ENCODE measurements at regions not wholly inside any gene's neighbourhood (a gene's known extent, or its start where the extent isn't known, plus 50 kb on each side); places are given as distances from the start of the nearest gene placed in this dataset.

- no peaks in the 10 kb centered on the region for H3K27me3 ChIP-seq (ENCODE audit: control insufficient read depth in 1 of 2, insufficient read depth in 2 of 2, low read length in 2 of 2)
- no peak overlapping the region for H3K27ac ChIP-seq (ENCODE audit: low read length)
Measured at GRCh38 chr2:898319-898718, 52.3 kb upstream of the SNTG2 start.

DNA sequence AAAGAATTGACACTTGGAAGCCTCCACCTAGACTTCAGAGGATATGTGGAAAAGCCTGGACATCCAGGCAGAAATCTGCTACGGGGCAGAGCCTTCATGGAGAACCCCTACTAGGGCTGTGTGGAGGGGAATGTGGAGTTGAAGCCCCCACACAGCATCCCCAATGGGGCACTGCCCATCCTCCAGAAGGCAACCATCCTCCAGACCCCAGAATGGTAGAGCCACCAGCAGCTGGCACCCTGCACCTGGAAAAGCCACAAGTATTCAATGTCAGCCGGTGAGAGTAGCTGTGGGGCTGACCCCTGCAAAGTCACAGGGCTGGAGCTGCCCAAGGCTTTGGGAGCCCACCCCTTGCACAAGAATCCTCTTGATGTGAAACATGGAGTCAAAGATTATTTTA is 53.6 kb upstream of the SNTG2 start:
- H3K4me3 ChIP-seq (ENCODE audit: low read length in 2 of 2) = no peak overlapping the region
- H3K36me3 ChIP-seq (ENCODE audit: control insufficient read depth in 2 of 2, insufficient read depth in 2 of 2, low read length in 2 of 2) = no peaks in the 10 kb centered on the region
- no peaks in the 10 kb centered on the region for H3K4me1 ChIP-seq (ENCODE audit: control insufficient read depth, insufficient read depth, low read length)
- H3K9me3 ChIP-seq (ENCODE audit: control insufficient read depth in 2 of 2, low read length in 2 of 2) = peaks cover 8 to 22% of the 10 kb centered on the region in 2 donors
- H3K27me3 ChIP-seq (ENCODE audit: control insufficient read depth in 1 of 2, insufficient read depth in 2 of 2, low read length in 2 of 2) = peaks cover 0 to 7% of the 10 kb centered on the region in 2 donors
- H3K27ac ChIP-seq (ENCODE audit: low read length) = no peak overlapping the region
- H3K9ac ChIP-seq (ENCODE audit: low read length in 2 of 2) = no peak overlapping the region

More at GRCh38 chr2:898319-898718, 52.3 kb upstream of the SNTG2 start:
- Histone ChIP-seq H3K36me3 (ENCODE audit: control insufficient read depth in 2 of 2, insufficient read depth in 2 of 2, low read length in 2 of 2) (no peaks in the 10 kb centered on the region), H3K9me3 (ENCODE audit: control insufficient read depth in 2 of 2, low read length in 2 of 2) (peaks cover 8 to 22% of the 10 kb centered on the region in 2 donors), H3K4me1 (ENCODE audit: control insufficient read depth, insufficient read depth, low read length) (no peaks in the 10 kb centered on the region), H3K9ac (ENCODE audit: low read length in 2 of 2) (no peak overlapping the region), H3K4me3 (ENCODE audit: low read length in 2 of 2) (no peak overlapping the region)

- no peaks in the 10 kb centered on the region for H3K36me3 ChIP-seq (ENCODE audit: control insufficient read depth in 2 of 2, insufficient read depth in 2 of 2, low read length in 2 of 2)
- H3K4me3 ChIP-seq (ENCODE audit: low read length in 2 of 2) = no peak overlapping the region
- peaks cover 3 to 7% of the 10 kb centered on the region in 2 donors for H3K27me3 ChIP-seq (ENCODE audit: control insufficient read depth in 1 of 2, insufficient read depth in 2 of 2, low read length in 2 of 2)
- H3K9me3 ChIP-seq (ENCODE audit: control insufficient read depth in 2 of 2, low read length in 2 of 2) = peaks cover 5 to 14% of the 10 kb centered on the region in 2 donors
- H3K27ac ChIP-seq (ENCODE audit: low read length) = no peak overlapping the region
- no peaks in the 10 kb centered on the region for H3K4me1 ChIP-seq (ENCODE audit: control insufficient read depth, insufficient read depth, low read length)
- no peak overlapping the region for H3K9ac ChIP-seq (ENCODE audit: low read length in 2 of 2)
Measured at GRCh38 chr2:893311-893710, 57.3 kb upstream of the SNTG2 start.

- H3K27me3 ChIP-seq (ENCODE audit: control insufficient read depth in 1 of 2, insufficient read depth in 2 of 2, low read length in 2 of 2) = peaks cover 3 to 7% of the 10 kb centered on the region in 2 donors
- H3K9me3 ChIP-seq (ENCODE audit: control insufficient read depth in 2 of 2, low read length in 2 of 2) = peaks cover 5 to 14% of the 10 kb centered on the region in 2 donors
- no peaks in the 10 kb centered on the region for H3K4me1 ChIP-seq (ENCODE audit: control insufficient read depth, insufficient read depth, low read length)
- H3K4me3 ChIP-seq (ENCODE audit: low read length in 2 of 2) = no peak overlapping the region
- H3K9ac ChIP-seq (ENCODE audit: low read length in 2 of 2) = no peak overlapping the region
- no peaks in the 10 kb centered on the region for H3K36me3 ChIP-seq (ENCODE audit: control insufficient read depth in 2 of 2, insufficient read depth in 2 of 2, low read length in 2 of 2)
- H3K27ac ChIP-seq (ENCODE audit: low read length) = no peak overlapping the region
Measured at GRCh38 chr2:892892-893291, 57.8 kb upstream of the SNTG2 start.

DNA sequence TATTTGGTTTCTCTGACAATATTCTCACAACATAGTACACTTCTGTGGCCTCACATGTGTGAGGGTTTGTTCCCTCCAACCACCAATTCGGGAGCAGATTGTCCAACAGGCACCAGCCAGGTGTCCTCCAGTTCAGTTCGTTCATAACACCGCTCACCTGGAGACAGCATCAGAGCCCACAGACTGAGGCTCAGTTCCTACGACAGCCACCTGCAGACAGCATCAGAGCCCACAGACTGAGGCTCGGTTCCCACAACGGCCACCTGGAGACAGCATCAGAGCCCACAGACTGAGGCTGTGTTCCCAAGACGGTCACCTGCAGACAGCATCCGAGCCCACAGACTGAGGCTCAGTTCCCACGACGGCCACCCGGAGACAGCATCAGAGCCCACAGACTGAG is 58.2 kb upstream of the SNTG2 start:
- no peaks in the 10 kb centered on the region for H3K4me1 ChIP-seq (ENCODE audit: control insufficient read depth, insufficient read depth, low read length)
- H3K36me3 ChIP-seq (ENCODE audit: control insufficient read depth in 2 of 2, insufficient read depth in 2 of 2, low read length in 2 of 2) = no peaks in the 10 kb centered on the region
- H3K27ac ChIP-seq (ENCODE audit: low read length) = no peak overlapping the region
- no peak overlapping the region for H3K4me3 ChIP-seq (ENCODE audit: low read length in 2 of 2)
- peaks cover 3 to 7% of the 10 kb centered on the region in 2 donors for H3K27me3 ChIP-seq (ENCODE audit: control insufficient read depth in 1 of 2, insufficient read depth in 2 of 2, low read length in 2 of 2)
- no peak overlapping the region for H3K9ac ChIP-seq (ENCODE audit: low read length in 2 of 2)
- H3K9me3 ChIP-seq (ENCODE audit: control insufficient read depth in 2 of 2, low read length in 2 of 2) = peaks cover 5 to 14% of the 10 kb centered on the region in 2 donors

DNA sequence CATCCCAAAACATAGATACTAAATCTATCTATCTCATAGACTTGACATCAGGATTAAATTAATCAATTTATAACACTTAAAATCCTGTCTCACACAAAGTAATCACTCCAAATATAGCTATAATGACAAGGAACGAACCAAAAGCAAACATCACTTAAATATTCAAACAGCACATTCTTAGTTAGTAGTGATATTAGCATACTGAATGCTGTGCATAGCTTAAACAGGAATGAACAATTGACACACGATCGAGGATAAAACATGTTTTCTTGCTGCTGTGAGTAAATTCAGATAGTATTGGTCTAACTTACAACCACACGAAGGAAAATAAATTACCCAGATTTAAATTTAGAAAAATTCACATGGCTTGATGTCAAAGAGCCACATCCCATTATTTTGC is 58.9 kb upstream of the SNTG2 start:
- peaks cover 5 to 8% of the 10 kb centered on the region in 2 donors for H3K9me3 ChIP-seq (ENCODE audit: control insufficient read depth in 2 of 2, low read length in 2 of 2)
- peaks cover 3 to 9% of the 10 kb centered on the region in 2 donors for H3K27me3 ChIP-seq (ENCODE audit: control insufficient read depth in 1 of 2, insufficient read depth in 2 of 2, low read length in 2 of 2)
- H3K9ac ChIP-seq (ENCODE audit: low read length in 2 of 2) = no peak overlapping the region
- H3K4me3 ChIP-seq (ENCODE audit: low read length in 2 of 2) = no peak overlapping the region
- no peak overlapping the region for H3K27ac ChIP-seq (ENCODE audit: low read length)
- no peaks in the 10 kb centered on the region for H3K4me1 ChIP-seq (ENCODE audit: control insufficient read depth, insufficient read depth, low read length)
- no peaks in the 10 kb centered on the region for H3K36me3 ChIP-seq (ENCODE audit: control insufficient read depth in 2 of 2, insufficient read depth in 2 of 2, low read length in 2 of 2)

GRCh38 chr2:890791-891190 is 59.9 kb upstream of the SNTG2 start:
- Histone ChIP-seq H3K4me3 (ENCODE audit: low read length in 2 of 2) (no peak overlapping the region), H3K27me3 (ENCODE audit: control insufficient read depth in 1 of 2, insufficient read depth in 2 of 2, low read length in 2 of 2) (peaks cover 3 to 9% of the 10 kb centered on the region in 2 donors), H3K9ac (ENCODE audit: low read length in 2 of 2) (no peak overlapping the region), H3K9me3 (ENCODE audit: control insufficient read depth in 2 of 2, low read length in 2 of 2) (peaks cover 0 to 3% of the 10 kb centered on the region in 2 donors), H3K36me3 (ENCODE audit: control insufficient read depth in 2 of 2, insufficient read depth in 2 of 2, low read length in 2 of 2) (no peaks in the 10 kb centered on the region), H3K4me1 (ENCODE audit: control insufficient read depth, insufficient read depth, low read length) (no peaks in the 10 kb centered on the region), H3K27ac (ENCODE audit: low read length) (no peak overlapping the region)

DNA sequence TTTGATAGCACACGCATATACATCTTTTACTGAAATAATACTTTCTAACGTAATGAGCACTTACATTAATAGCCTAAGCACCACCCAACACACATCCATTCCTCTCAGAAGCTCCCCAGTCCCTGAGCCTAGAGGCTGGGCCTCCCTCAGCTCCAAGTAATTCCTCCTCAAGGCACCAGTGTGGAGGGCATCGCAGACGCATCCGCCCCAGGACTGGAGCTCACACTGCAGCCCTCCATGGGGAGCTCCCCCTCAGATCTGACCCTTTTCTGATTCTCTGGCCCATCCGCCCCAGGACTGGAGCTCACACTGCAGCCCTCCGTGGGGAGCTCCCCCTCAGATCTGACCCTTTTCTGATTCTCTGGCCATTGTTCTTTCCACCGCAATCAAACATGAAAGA is 60.4 kb upstream of the SNTG2 start:
- no peaks in the 10 kb centered on the region for H3K9me3 ChIP-seq (ENCODE audit: control insufficient read depth in 2 of 2, low read length in 2 of 2)
- H3K4me3 ChIP-seq (ENCODE audit: low read length in 2 of 2) = no peak overlapping the region
- no peak overlapping the region for H3K27ac ChIP-seq (ENCODE audit: low read length)
- peaks cover 3 to 9% of the 10 kb centered on the region in 2 donors for H3K27me3 ChIP-seq (ENCODE audit: control insufficient read depth in 1 of 2, insufficient read depth in 2 of 2, low read length in 2 of 2)
- no peak overlapping the region for H3K9ac ChIP-seq (ENCODE audit: low read length in 2 of 2)
- H3K4me1 ChIP-seq (ENCODE audit: control insufficient read depth, insufficient read depth, low read length) = no peaks in the 10 kb centered on the region
- H3K36me3 ChIP-seq (ENCODE audit: control insufficient read depth in 2 of 2, insufficient read depth in 2 of 2, low read length in 2 of 2) = no peaks in the 10 kb centered on the region

- H3K27me3 ChIP-seq (ENCODE audit: control insufficient read depth in 1 of 2, insufficient read depth in 2 of 2, low read length in 2 of 2) = peaks cover 3 to 9% of the 10 kb centered on the region in 2 donors
- H3K4me1 ChIP-seq (ENCODE audit: control insufficient read depth, insufficient read depth, low read length) = no peaks in the 10 kb centered on the region
Measured at GRCh38 chr2:888906-889566, 61.6 kb upstream of the SNTG2 start.

GRCh38 chr2:888211-888801 is 62.3 kb upstream of the SNTG2 start:
- H3K27me3 ChIP-seq (ENCODE audit: control insufficient read depth in 1 of 2, insufficient read depth in 2 of 2, low read length in 2 of 2) = peaks cover 3 to 12% of the 10 kb centered on the region in 2 donors
- H3K9ac ChIP-seq (ENCODE audit: low read length in 2 of 2) = no peak overlapping the region
- H3K9me3 ChIP-seq (ENCODE audit: control insufficient read depth in 2 of 2, low read length in 2 of 2) = no peaks in the 10 kb centered on the region
- no peak overlapping the region for H3K4me3 ChIP-seq (ENCODE audit: low read length in 2 of 2)
- H3K36me3 ChIP-seq (ENCODE audit: control insufficient read depth in 2 of 2, insufficient read depth in 2 of 2, low read length in 2 of 2) = no peaks in the 10 kb centered on the region
- no peak overlapping the region for H3K27ac ChIP-seq (ENCODE audit: low read length)
- H3K4me1 ChIP-seq (ENCODE audit: control insufficient read depth, insufficient read depth, low read length) = no peaks in the 10 kb centered on the region

More at GRCh38 chr2:888906-889566, 61.6 kb upstream of the SNTG2 start:
- Histone ChIP-seq H3K9ac (ENCODE audit: low read length in 2 of 2) (no peak overlapping the region), H3K4me3 (ENCODE audit: low read length in 2 of 2) (no peak overlapping the region), H3K9me3 (ENCODE audit: control insufficient read depth in 2 of 2, low read length in 2 of 2) (no peaks in the 10 kb centered on the region), H3K36me3 (ENCODE audit: control insufficient read depth in 2 of 2, insufficient read depth in 2 of 2, low read length in 2 of 2) (no peaks in the 10 kb centered on the region), H3K27ac (ENCODE audit: low read length) (no peak overlapping the region)

DNA sequence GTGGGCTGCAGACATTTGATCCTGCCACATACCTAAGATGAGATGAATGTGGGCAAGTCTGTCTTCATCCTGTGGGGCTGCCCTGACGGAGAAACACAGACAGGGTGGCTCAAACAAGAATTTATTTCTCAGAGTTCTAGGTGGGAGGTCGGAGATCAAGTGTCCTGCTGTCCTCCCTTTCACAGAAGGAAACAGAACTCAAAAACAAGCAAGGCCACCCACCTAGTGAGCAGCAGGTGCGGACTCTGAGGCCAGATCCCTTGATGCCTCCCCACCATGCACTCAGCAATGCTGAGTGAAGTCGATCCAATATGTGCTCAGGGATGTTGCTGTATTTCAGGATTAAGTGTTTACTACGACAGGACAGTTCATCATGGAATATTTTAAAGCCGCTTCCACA is 63.0 kb upstream of the SNTG2 start:
- H3K4me1 ChIP-seq (ENCODE audit: control insufficient read depth, insufficient read depth, low read length) = no peaks in the 10 kb centered on the region
- peaks cover 3 to 11% of the 10 kb centered on the region in 2 donors for H3K27me3 ChIP-seq (ENCODE audit: control insufficient read depth in 1 of 2, insufficient read depth in 2 of 2, low read length in 2 of 2)
- no peaks in the 10 kb centered on the region for H3K36me3 ChIP-seq (ENCODE audit: control insufficient read depth in 2 of 2, insufficient read depth in 2 of 2, low read length in 2 of 2)
- no peak overlapping the region for H3K27ac ChIP-seq (ENCODE audit: low read length)
- no peak overlapping the region for H3K4me3 ChIP-seq (ENCODE audit: low read length in 2 of 2)
- H3K9ac ChIP-seq (ENCODE audit: low read length in 2 of 2) = no peak overlapping the region
- H3K9me3 ChIP-seq (ENCODE audit: control insufficient read depth in 2 of 2, low read length in 2 of 2) = no peaks in the 10 kb centered on the region

Measured in stomach smooth muscle (tissue), 2 donors.